LNCAP (cell line): ENCODE measurements at regions not wholly inside any gene's neighbourhood (a gene's known extent, or its start where the extent isn't known, plus 50 kb on each side); places are given as distances from the start of the nearest gene placed in this dataset.
A peak's percentile ranks its signal among the peaks of the same experiment; 100 is the strongest.

Experiments
- TF ChIP-seq, protein P1 (sequence below): fragments of 450-650 bp; IDR thresholded peaks from 2 replicates; pipeline ENCODE4 v1.5.1; 2017; ENCODE audit warnings: mild to moderate bottlenecking

DNA sequence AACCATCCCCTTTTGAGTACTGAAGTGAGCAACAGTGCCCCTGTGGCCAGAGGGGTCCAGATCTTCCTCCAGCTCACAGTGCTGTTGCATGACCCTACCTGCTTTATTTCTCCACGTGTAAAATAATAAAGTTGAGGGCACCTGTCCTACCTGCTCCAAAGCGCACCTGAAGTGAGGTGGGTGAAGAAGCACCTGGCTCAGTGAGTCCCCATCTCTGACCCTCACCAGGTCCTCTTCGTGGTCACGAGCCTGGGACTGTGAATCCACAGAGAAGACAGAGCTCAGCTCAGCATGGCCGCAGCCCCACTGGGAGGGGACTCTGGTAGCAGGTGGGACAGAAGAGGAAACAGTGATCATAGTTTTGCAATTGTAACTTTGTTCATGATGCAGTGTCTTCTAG, 976.7 kb upstream of the TMEM132C start:
- TF ChIP-seq, protein P1, sequence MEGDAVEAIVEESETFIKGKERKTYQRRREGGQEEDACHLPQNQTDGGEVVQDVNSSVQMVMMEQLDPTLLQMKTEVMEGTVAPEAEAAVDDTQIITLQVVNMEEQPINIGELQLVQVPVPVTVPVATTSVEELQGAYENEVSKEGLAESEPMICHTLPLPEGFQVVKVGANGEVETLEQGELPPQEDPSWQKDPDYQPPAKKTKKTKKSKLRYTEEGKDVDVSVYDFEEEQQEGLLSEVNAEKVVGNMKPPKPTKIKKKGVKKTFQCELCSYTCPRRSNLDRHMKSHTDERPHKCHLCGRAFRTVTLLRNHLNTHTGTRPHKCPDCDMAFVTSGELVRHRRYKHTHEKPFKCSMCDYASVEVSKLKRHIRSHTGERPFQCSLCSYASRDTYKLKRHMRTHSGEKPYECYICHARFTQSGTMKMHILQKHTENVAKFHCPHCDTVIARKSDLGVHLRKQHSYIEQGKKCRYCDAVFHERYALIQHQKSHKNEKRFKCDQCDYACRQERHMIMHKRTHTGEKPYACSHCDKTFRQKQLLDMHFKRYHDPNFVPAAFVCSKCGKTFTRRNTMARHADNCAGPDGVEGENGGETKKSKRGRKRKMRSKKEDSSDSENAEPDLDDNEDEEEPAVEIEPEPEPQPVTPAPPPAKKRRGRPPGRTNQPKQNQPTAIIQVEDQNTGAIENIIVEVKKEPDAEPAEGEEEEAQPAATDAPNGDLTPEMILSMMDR, result no peak

DNA sequence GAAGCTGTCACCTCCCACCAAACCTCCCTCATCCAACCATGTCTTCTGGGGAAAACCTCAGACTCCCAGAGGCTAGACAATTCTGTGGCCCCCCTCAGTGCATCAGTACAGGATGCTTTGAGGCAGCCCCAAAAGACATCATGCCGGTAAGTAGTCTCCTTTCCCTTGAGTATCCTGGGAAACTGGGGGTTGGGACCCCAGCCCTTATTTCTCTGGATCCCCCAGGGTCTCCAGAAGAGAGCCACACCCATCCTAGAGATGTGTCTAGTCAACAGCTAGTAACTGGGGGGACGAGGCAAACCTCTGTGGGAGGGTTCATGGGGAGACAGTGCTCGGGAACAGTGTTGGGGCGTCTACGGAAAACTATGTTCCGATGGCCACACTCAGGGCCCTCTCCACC, 974.2 kb upstream of the TMEM132C start:
- TF ChIP-seq, protein P1, result no peak

DNA sequence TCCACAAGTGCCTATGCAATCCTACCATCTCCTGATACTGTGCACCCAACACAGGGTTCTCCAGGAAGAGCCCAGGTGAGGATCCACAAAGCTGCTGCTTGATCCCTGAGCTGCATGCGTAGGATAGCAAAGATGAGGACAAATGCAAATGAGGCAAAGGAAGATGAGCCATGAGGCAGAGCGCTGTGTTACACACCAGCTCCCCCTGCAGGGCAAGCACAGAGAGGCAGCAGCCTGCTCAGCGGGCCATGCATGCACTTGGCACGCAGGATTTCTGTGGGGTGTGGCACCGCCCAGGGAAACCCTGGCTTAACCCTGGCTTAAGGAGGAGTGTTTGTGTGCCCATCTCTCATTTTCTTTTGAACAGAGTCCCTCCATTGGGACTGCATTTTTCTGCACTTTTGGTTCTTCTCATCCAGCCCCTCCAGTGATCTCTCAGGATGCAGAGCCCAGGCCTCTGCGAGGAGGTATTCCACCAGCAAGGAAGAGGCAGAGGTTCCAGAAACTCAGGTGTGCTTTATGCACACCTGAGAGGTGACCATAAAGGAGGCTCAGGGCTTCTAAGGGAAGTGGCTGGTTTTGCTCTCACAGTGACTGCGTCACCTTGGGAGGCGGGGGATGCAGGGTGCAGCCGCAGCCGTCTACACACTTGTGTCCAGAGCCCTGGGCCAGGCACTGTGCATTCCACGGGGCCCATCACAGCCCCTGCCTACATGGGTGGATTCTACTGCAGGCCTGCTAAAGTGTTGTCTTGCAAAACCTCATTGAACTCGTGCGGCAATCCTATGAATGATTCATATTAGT, 973.3 kb upstream of the TMEM132C start:
- TF ChIP-seq, protein P1, result peak; percentile 83

DNA sequence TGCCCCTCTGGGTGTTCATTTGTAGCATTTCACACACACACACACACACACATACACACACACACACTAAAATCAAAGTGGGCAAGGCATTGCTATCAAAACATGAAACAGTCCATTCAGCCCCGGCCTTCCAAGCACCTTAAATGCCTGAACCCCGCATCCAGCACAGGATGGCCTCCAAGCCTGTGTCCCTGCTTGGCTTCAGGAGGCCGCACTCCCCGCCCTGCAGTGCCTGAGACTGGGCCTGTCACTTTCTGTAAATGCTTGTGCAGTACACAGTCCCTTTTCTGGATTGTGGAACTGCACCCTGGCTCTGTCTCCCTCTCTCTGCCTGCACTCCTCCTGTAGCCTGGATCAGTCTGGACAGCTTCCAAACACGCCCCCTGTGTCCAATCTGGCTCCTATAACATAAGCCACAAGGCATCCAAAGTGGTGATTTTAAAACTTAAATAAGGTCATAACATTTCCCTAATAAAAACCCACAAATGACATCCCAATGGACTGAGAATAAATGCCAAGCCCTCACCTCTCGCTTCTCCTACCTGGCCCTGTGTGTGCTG, 972.2 kb upstream of the TMEM132C start:
- TF ChIP-seq, protein P1, result no peak

DNA sequence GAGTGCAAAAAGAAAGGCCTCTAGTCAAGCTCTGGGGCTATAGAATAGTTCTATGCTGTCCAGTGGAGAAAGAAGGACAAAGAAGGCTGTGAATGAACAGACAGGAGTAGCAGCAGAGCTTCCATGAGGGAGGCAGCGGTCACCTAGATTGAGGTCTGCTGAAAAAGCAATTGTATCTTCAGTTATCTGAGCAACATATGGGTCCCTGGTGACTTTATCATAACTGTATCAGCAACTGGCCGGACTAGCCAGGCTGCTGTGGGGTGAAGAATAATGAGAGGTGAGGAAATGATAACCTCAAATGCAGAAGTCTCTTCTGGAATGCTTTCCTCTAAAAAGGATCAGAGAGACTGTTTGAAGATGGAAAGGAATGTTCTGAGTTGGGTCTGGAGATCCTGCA, 971.3 kb upstream of the TMEM132C start:
- TF ChIP-seq, protein P1, result no peak

DNA sequence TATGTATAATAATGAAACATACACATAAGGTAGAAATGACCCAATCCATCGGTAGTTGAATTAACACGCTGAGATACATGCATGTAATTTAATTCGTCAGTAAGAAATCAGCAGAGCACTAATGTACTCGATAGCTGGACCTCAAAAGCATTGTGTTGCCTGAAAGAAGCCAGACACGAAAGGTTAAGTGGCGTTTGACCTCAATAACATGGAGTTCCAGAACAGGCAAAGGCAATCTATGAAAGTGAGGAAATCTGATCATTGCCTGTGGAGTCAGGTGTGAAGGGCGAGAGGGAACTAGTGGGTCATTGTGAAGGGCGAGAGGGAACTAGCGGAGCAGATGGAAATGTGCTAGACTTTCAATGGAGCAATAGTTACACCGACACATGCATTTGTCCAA, 970.4 kb upstream of the TMEM132C start:
- TF ChIP-seq, protein P1, result no peak

DNA sequence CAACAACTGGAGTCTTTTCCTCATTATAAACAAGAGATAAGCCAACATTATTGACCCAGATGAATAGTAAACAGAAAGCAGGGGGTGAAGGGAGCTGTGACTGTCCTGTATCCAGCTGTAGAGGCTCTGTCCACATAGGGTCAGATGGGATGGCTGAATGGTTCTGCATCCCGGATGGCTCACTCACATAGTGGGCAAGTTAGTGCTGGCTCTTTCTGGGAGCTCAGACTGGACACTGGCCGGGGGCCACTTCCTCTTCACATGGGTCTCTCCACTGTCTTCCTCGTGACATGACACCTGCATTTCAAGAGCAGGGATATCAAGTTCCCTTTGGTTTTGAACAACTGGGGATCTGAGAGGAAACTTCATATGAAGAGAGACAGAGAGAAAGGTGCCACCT, 969.6 kb upstream of the TMEM132C start:
- TF ChIP-seq, protein P1, result no peak
